GM12874 (cell line): ENCODE measurements at regions not wholly inside any gene's neighbourhood (a gene's known extent, or its start where the extent isn't known, plus 50 kb on each side); places are given as distances from the start of the nearest gene placed in this dataset.

Experiments
- CTCF ChIP-seq: IDR thresholded peaks from 2 replicates; pipeline ENCODE4 v1.5.1; 2011; ENCODE audit warnings: low read depth, mild to moderate bottlenecking, control low read depth, low read length, moderate library complexity; ENCODE audit not compliant: insufficient read depth

DNA sequence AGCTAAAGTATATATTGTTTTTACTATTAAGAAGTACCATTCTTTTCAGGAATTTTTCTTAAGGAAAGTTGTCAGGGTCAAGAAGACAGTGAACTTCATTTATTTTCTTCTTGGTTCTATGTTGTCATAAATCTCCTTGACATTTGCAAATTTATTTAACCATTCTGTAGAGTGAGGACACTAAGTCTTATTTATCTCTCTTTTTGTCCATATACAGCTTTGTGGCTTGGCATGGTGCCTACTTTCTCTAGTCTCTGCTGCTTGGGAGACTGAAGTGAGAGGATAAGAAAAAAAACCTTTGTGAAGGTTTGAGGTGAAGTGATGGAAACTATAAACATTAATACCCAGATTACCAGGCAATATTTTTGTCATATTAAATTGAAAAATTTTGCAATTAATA is 1389.4 kb downstream of the SUCLG1 start:
- no peak for TF ChIP-seq CTCF

- no peak for TF ChIP-seq CTCF
Measured at GRCh38 chr2:83068714-83069113, 1390.4 kb downstream of the SUCLG1 start.

DNA sequence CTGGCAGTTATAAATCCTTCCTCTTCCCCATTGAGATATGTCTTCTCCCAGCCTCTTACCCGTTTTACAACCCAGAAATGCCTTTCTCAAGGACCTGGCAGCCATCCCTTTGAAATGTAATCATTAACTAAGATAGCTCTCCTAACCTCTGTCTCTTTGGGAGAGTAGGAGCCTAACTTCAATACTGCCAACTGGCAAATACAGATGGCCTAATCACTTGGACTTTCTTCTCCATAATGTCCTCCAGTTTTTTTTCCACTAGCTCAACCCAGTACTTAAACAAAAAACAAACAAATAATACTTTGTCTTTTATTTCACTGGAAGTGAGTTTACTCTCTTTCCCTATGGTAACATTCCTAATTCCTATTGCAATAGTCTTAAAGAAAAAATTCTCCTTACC is 1391.1 kb downstream of the SUCLG1 start:
- no peak for TF ChIP-seq CTCF

DNA sequence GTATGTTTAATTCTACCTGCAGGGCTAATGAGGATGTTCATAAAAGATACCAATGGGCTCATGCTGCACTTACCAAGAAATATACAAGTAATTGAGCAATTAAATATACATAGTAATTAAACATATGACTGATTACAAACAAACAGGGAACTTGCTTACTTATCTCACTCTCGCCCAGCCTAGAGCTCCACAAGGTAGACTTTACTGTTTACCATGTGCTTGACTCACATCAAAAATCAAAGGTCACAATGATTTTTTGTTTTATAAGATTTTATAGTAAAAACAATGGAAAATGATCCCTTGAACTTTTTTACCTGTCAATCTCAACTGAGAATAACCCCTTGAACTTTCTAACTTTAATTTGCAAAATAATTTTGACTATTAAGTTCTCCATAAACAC is 1395.1 kb downstream of the SUCLG1 start:
- TF ChIP-seq CTCF, result no peak

DNA sequence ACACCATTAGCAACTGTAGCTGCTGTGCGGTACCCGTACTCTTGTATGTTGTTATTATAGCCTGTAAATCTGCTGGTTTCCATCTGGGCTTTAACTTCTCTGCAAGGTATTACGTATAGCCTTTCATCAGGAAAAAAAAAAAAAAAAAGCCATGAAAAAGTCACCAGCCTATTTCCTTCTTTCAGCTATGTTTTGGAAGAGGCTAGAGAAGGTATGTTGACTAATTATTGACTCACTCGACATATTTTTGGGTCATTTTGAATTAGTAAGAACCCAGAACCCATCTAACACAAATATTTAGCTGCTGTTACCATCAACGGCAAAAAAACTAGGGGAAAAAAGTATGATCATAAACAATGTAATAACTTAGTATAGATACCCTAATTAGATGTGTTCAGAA is 1395.6 kb downstream of the SUCLG1 start:
- no peak for TF ChIP-seq CTCF

- TF ChIP-seq CTCF, result no peak
Measured at GRCh38 chr2:83058683-83059082, 1400.4 kb downstream of the SUCLG1 start.

DNA sequence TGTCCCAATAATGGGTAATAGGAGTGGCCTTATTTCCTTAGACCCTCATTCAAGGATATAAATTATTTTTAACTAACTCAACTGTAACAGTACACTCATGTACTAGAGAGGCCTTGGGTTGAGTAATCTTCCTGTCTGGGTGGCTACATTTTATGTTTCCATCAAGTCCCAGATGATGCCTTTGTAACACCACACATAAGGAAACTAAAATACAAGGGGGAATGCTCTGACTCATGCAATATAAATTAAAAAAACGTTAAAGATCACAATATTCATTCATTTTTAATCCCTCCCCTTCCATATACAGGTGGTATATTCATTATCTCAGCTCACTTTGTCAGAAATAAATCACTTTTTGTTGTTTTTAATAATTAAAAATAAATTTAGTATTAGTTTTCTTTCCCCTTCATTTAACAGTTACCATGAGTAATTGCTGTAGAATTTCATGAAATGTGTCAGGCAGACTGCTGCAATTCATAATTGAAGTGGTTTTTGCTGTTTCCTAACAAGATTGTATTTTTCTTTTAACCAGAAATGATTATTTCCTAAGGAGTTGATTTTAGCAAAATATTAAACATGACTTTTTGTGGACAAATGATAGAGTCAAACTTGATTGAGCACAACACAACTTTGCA is 1403.6 kb downstream of the SUCLG1 start:
- no peak for TF ChIP-seq CTCF
